T-cell (primary cell): ENCODE measurements at regions not wholly inside any gene's neighbourhood (a gene's known extent, or its start where the extent isn't known, plus 50 kb on each side); places are given as distances from the start of the nearest gene placed in this dataset.

Experiments
- ATAC-seq, 4 experiments: fragments of 200-7000 bp in 3 of 4; fragments of 150-1000 bp in 1 of 4; cut with Tn5 transposase; replicated peaks in 1 of 4; 1 replicate in 3 of 4; 2 replicates in 1 of 4; pipeline ENCODE4 v1.10.0; 2021; ENCODE audit warnings: moderate library complexity in 3 of 4, mild to moderate bottlenecking in 2 of 4, moderate number of reproducible peaks in 1 of 4
- CTCF ChIA-PET, 2 donors: fragments of 300-600 bp; sonication (Branson Sonifier 250); formaldehyde crosslinking; loops; one replicate each; lab custom pipeline; 2022; ENCODE audit warnings: antibody characterized with exemption in 2 of 2; lab: Charles Lee
- POLR2A ChIA-PET, 2 donors: fragments of 300-600 bp; sonication (Branson Sonifier 250); formaldehyde crosslinking; loops; one replicate each; lab custom pipeline; 2022; ENCODE audit warnings: antibody characterized with exemption in 2 of 2; lab: Charles Lee
- DNase-seq, 35 experiments: peaks; one replicate each; pipeline versions ENCODE4 v3.0.0 to v3.0.0-alpha.2; 2013 to 2023
- H3K27ac ChIP-seq: one replicate; pipeline ENCODE4 v1.5.1; 2013; ENCODE audit warnings: low read length
- H3K27me3 ChIP-seq, 2 experiments: replicated peaks in 1 of 2; 1 replicate in 1 of 2; 2 replicates in 1 of 2; pipeline versions ENCODE4 v1.6.1 to v1.7.0; 2013; ENCODE audit warnings: low read length in 1 of 2, mixed read lengths in 1 of 2; ENCODE audit not compliant: control insufficient read depth in 2 of 2, insufficient read depth in 2 of 2; ENCODE audit errors: extremely low read depth in 1 of 2
- H3K36me3 ChIP-seq, 2 donors: 1 replicate in 1 of 2; 2 replicates in 1 of 2; pipeline versions ENCODE4 v1.6.1 to v1.7.0; 2013; ENCODE audit warnings: low read length in 1 of 2; ENCODE audit not compliant: control insufficient read depth in 2 of 2, insufficient read depth in 1 of 2; ENCODE audit errors: extremely low read depth in 1 of 2
- H3K4me1 ChIP-seq, 2 experiments: 1 replicate in 1 of 2; 2 replicates in 1 of 2; pipeline versions ENCODE4 v1.6.1 to v1.7.0; 2013; ENCODE audit warnings: low read length in 2 of 2, mixed read lengths in 1 of 2; ENCODE audit not compliant: insufficient read depth in 2 of 2, control insufficient read depth in 1 of 2; ENCODE audit errors: extremely low read depth in 1 of 2
- H3K4me3 ChIP-seq, 2 donors: 1 replicate in 1 of 2; 2 replicates in 1 of 2; pipeline versions ENCODE4 v1.5.1 to v1.7.0; 2013; ENCODE audit warnings: mild to moderate bottlenecking in 2 of 2, low read length in 1 of 2, moderate library complexity in 1 of 2; ENCODE audit not compliant: control insufficient read depth in 1 of 2; ENCODE audit errors: extremely low read depth in 1 of 2
- H3K9me3 ChIP-seq: 2 replicates; pipeline ENCODE4 v1.7.0; 2013
- H3K27ac Mint-ChIP-seq, 2 donors: one replicate each; pipeline ENCODE4 v1.8.0; 2020 to 2021; ENCODE audit warnings: mild to moderate bottlenecking in 2 of 2, mixed read lengths in 2 of 2
- H3K27me3 Mint-ChIP-seq, 2 donors: one replicate each; pipeline ENCODE4 v1.8.0; 2021 to 2022; ENCODE audit warnings: mixed read lengths in 2 of 2
- H3K36me3 Mint-ChIP-seq: one replicate; pipeline ENCODE4 v1.8.0; 2021; ENCODE audit warnings: mixed read lengths
- H3K4me1 Mint-ChIP-seq, 3 donors: one replicate each; pipeline ENCODE4 v1.8.0; 2020 to 2022; ENCODE audit warnings: mixed read lengths in 3 of 3, mild to moderate bottlenecking in 1 of 3
- H3K4me3 Mint-ChIP-seq, 3 donors: one replicate each; pipeline ENCODE4 v1.8.0; 2020 to 2022; ENCODE audit warnings: mild to moderate bottlenecking in 3 of 3, mixed read lengths in 3 of 3, moderate library complexity in 3 of 3
- H3K9me3 Mint-ChIP-seq, 3 donors: one replicate each; pipeline ENCODE4 v1.8.0; 2020 to 2022; ENCODE audit warnings: mixed read lengths in 3 of 3
- WGBS: methylation state at CpG from one replicate; pipeline ENCODE4 v1.1.5; 2013; ENCODE audit warnings: missing lambda C conversion rate; ENCODE audit not compliant: insufficient coverage; 5-methylcytosine and 5-hydroxymethylcytosine counted together

DNA sequence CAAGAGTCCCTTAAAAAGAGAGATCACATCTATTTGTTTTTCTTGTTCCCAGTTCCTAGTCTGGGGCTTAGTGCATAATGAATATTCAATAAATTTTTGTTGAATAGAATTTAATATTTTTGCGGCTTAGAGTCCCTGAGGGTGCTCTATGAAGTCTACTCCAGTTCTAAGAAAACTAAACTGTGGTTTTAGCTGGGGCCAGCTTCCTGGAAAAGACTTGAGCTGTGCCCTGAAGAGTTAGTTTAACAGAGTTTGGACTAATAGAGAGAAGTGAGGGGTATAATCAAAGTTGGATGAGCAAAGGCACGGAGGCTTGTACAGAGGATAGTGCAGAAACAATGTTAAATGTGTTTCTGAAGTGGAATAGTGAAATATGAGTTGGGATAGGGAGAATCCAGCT lies 168.9 kb downstream of the FASLG start:
- ChIA-PET POLR2A (interaction anchor here in 1 of 2 donors (0.6 kb wide), 1 partner anchor 130 kb away, joined by 11 read pairs; no protein-coding TSS in a partner anchor), CTCF (no interaction called here)
- H3K36me3 Mint-ChIP-seq: no peaks in the 10 kb centered on the region
- H3K4me3 ChIP-seq: no peak overlapping the region
- H3K36me3 ChIP-seq: no peaks in the 10 kb centered on the region
- DNase-seq: no peak
- no peaks in the 10 kb centered on the region for H3K27me3 Mint-ChIP-seq
- H3K4me3 Mint-ChIP-seq: no peak overlapping the region
- H3K9me3 ChIP-seq: no peaks in the 10 kb centered on the region
- no peaks in the 10 kb centered on the region for H3K9me3 Mint-ChIP-seq
- ATAC-seq: no peak
- H3K27ac Mint-ChIP-seq: no peak overlapping the region
- H3K27ac ChIP-seq: no peak overlapping the region
- H3K27me3 ChIP-seq: no peaks in the 10 kb centered on the region
- peaks cover 0 to 14% (median 6%) of the 10 kb centered on the region in 3 donors for H3K4me1 Mint-ChIP-seq
- no peaks in the 10 kb centered on the region for H3K4me1 ChIP-seq
- 82% methylated on average over 2 of the region's 2 CpGs for WGBS

DNA sequence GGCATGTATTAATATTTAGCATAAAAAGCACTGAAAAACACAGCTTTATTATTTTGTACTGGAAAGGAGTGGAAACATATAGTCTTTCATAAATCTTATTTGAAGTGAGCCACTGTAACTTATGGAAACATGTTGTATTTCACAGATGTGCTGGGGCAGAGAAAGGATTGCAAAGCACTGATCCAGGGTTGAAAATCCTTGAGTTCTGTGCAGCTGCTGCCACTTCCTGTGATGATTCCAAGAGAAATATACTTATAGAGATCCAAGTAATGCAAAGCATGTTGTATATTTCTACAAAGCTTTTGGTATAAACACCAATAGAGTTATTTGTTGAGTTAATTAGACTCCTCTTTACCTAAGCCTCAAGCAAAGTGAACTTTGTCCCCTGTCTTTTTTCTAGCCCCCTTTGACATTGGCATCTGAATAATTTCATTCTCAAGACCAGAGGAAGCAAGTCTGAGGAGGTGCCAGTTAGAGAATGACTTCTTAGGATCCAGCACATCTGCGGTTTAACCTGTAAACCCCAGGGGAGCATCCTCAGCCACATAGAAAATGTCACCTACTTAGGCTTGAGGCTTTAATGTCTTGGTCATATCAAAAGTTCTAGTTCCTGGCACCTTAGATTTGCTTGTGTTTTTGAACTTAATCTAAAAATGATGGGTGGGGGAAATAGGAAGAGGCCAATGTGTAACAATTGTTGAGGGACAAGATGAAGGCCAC lies 173.3 kb downstream of the FASLG start:
- no peaks in the 10 kb centered on the region for H3K9me3 ChIP-seq
- no peak overlapping the region for H3K27ac ChIP-seq
- no peaks in the 10 kb centered on the region for H3K36me3 Mint-ChIP-seq
- ATAC-seq (no peak), DNase-seq (no peak)
- POLR2A ChIA-PET: no interaction called here
- H3K4me1 ChIP-seq: no peaks in the 10 kb centered on the region
- no peak overlapping the region for H3K27ac Mint-ChIP-seq
- H3K36me3 ChIP-seq: no peaks in the 10 kb centered on the region
- H3K9me3 Mint-ChIP-seq: no peaks in the 10 kb centered on the region
- H3K4me1 Mint-ChIP-seq: peaks cover 0 to 27% (median 18%) of the 10 kb centered on the region in 3 donors
- no peaks in the 10 kb centered on the region for H3K27me3 Mint-ChIP-seq
- CTCF ChIA-PET: interaction anchor here in 1 of 2 donors (0.5 kb wide), 1 partner anchor 18 kb away, joined by 4 read pairs; no protein-coding TSS in a partner anchor
- WGBS: no CpG with 5 or more reads among the region's 1 CpG
- no peaks in the 10 kb centered on the region for H3K27me3 ChIP-seq
- H3K4me3 Mint-ChIP-seq: no peak overlapping the region
- no peak overlapping the region for H3K4me3 ChIP-seq

DNA sequence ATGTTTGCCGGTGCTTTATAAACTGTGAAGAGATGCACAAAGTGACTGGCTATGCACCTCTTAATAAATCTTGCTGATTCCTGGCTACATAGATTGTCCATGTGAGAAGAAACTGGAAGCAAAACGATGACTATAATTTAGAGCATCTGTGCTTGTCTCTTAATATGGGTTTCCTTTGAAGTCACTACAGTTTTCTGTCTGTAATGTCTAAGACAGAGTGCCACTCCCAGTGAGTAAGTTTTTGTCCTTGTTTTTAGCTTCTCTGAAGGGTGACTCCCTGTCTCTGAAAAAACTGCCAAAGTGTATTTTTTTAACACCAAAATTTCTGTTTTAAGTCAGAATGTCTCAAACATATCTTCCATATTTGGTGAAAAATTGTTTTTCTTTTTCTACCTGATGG lies 175.1 kb downstream of the FASLG start:
- Mint-ChIP-seq H3K27me3 (no peaks in the 10 kb centered on the region), H3K4me3 (no peak overlapping the region), H3K4me1 (peaks cover 12 to 45% (median 35%) of the 10 kb centered on the region in 3 donors), H3K36me3 (no peaks in the 10 kb centered on the region), H3K9me3 (no peaks in the 10 kb centered on the region), H3K27ac (no peak overlapping the region)
- ChIA-PET CTCF (interaction anchor here in 1 of 2 donors (0.7 kb wide), 1 partner anchor 705 kb away, joined by 3 read pairs; no protein-coding TSS in a partner anchor), POLR2A (interaction anchor here in 1 of 2 donors (0.7 kb wide), 1 partner anchor 1884 kb away, joined by 3 read pairs; no protein-coding TSS in a partner anchor)
- ATAC-seq: no peak
- 80% methylated on average over 2 of the region's 2 CpGs for WGBS
- no peak for DNase-seq
- Histone ChIP-seq H3K4me3 (no peak overlapping the region), H3K36me3 (no peaks in the 10 kb centered on the region), H3K27me3 (no peaks in the 10 kb centered on the region), H3K9me3 (no peaks in the 10 kb centered on the region), H3K4me1 (peaks cover 4 to 11% of the 10 kb centered on the region in 2 experiments), H3K27ac (no peak overlapping the region)

DNA sequence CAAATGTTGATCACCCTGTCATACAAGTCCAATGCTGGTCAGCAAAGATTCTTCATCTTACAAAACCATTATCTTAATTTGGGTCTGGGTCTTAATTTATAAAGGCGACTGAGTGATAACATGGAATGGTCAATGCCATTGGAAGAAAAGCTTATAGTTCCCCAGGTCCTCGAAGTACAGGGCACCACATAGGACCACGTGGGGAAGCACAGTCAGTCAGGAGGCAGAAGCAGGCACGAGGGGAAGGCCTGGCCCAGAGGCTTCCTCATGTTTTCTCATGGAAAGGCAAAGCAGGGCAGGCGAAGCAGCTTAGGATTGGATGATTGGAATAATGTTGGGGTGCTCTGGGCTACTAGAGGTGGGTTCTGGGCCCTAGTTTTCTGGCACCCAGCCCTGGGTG lies 175.7 kb downstream of the FASLG start:
- ChIA-PET POLR2A (no interaction called here), CTCF (no interaction called here)
- Histone ChIP-seq H3K36me3 (no peaks in the 10 kb centered on the region), H3K27ac (no peak overlapping the region), H3K27me3 (no peaks in the 10 kb centered on the region), H3K9me3 (no peaks in the 10 kb centered on the region), H3K4me1 (peaks cover 5 to 12% of the 10 kb centered on the region in 2 experiments), H3K4me3 (no peak overlapping the region)
- ATAC-seq (no peak), DNase-seq (no peak)
- Mint-ChIP-seq H3K4me3 (no peak overlapping the region), H3K27me3 (no peaks in the 10 kb centered on the region), H3K36me3 (no peaks in the 10 kb centered on the region), H3K9me3 (no peaks in the 10 kb centered on the region), H3K27ac (no peak overlapping the region), H3K4me1 (peaks cover 13 to 49% (median 38%) of the 10 kb centered on the region in 3 donors)
- WGBS: 100% methylated on average over 5 of the region's 5 CpGs

DNA sequence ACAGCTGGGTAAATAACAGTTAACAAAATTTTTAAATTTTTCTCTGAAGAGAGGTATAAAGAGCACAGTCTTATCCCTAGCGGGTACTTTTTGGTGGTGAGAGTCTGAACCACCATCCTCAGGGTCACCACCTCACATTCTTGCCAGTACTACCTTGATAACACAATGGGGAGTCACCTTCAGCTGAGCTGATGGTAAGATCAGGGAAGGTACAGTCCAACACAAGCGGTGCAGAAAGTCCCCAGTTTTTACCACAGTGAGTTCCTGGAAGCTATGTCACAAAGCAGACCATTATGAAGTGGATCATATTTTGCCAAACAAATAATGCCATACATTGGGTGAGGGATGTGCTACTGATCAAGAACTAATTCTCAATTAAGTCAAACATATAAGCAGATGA lies 176.9 kb downstream of the FASLG start:
- Mint-ChIP-seq H3K4me3 (no peak overlapping the region), H3K36me3 (no peaks in the 10 kb centered on the region), H3K27me3 (no peaks in the 10 kb centered on the region)

DNA sequence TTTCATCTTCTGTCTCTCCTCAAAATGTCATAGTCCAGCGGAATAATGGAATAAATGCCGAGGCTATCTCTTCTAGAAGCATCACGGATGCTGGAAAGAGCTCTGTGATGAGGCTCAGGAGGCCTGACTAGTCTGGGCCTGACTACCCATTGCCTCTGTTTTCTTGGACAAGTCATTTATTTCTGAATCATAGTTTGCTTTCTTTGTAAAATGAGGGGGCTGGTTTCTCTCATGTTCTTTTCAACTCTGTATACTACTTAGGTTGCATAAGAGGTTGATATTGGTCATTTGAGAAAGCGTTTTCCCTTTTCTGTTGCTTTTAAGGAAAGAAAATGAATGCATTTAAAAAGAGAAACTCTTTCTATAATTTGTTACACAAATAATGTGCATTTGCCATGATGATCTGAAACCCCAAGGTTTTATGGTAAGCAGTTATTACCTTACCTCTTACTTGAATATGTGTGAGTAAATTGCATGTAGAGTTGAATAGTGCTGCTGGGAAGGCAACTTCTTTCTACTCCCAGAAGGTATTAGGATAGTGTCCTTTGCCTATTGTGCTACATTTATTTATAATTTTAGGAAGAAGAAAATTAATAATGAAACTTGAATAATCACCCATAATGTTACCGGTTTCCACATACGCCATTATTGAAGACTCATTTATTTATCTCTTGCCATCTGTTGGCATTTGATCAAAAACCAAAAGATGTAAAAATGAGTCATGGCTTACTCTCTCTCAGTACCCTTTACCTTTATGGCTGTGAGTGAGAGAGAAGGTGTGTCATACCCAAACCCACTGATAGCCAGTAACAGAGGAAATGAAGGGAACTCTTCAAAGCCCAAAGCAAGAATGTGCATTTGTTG lies 179.1 kb downstream of the FASLG start:
- Mint-ChIP-seq H3K27me3 (no peaks in the 10 kb centered on the region), H3K27ac (peak overlapping the region; percentile 71 to 80), H3K4me3 (peak overlapping the region in 2 of 3 donors; percentile 14 to 34), H3K9me3 (no peaks in the 10 kb centered on the region), H3K36me3 (no peaks in the 10 kb centered on the region), H3K4me1 (peaks cover 13 to 46% (median 35%) of the 10 kb centered on the region in 3 donors)
- H3K27ac ChIP-seq: no peak overlapping the region
- ChIA-PET CTCF (no interaction called here), POLR2A (no interaction called here)
- no peak overlapping the region for H3K4me3 ChIP-seq
- DNase-seq: peak in 8 of 35 experiments; percentile 3 to 77 (median 21)
- ATAC-seq: peak; percentile 98 to 100 (median 100)
- no peaks in the 10 kb centered on the region for H3K9me3 ChIP-seq
- 94% methylated on average over 3 of the region's 6 CpGs for WGBS
- H3K4me1 ChIP-seq: peaks cover 5 to 12% of the 10 kb centered on the region in 2 experiments
- H3K36me3 ChIP-seq: no peaks in the 10 kb centered on the region
- H3K27me3 ChIP-seq: peaks cover 0 to 3% of the 10 kb centered on the region in 2 experiments

More for the DNA sequence above, 176.9 kb downstream of the FASLG start:
- Mint-ChIP-seq H3K4me1 (peaks cover 13 to 54% (median 42%) of the 10 kb centered on the region in 3 donors), H3K27ac (no peak overlapping the region), H3K9me3 (no peaks in the 10 kb centered on the region)
- H3K27me3 ChIP-seq: no peaks in the 10 kb centered on the region
- ChIA-PET CTCF (no interaction called here), POLR2A (no interaction called here)
- 80% methylated on average over 1 of the region's 2 CpGs for WGBS
- no peaks in the 10 kb centered on the region for H3K36me3 ChIP-seq
- no peak overlapping the region for H3K4me3 ChIP-seq
- H3K9me3 ChIP-seq: no peaks in the 10 kb centered on the region
- H3K4me1 ChIP-seq: peaks cover 5 to 12% of the 10 kb centered on the region in 2 experiments
- no peak for ATAC-seq
- DNase-seq: no peak
- H3K27ac ChIP-seq: no peak overlapping the region
